Trophoblast cell (in vitro differentiated cells and primary cell): ENCODE measurements at regions not wholly inside any gene's neighbourhood (a gene's known extent, or its start where the extent isn't known, plus 50 kb on each side); places are given as distances from the start of the nearest gene placed in this dataset.
A peak's percentile ranks its signal among the peaks of the same experiment; 100 is the strongest.

ENCODE experiments used
- DNase-seq, 2 donors: peaks; one replicate each; pipeline ENCODE4 v3.0.0-alpha.2; 2016
- H2AFZ ChIP-seq: 2 replicates; pipeline ENCODE4 v1.6.1; 2013; ENCODE audit warnings: low read length, moderate library complexity, mild to moderate bottlenecking; ENCODE audit not compliant: insufficient read depth, poor library complexity
- H2AK5ac ChIP-seq: 2 replicates; pipeline ENCODE4 v1.6.1; 2013; ENCODE audit warnings: mild to moderate bottlenecking, low read length
- H2BK120ac ChIP-seq: 2 replicates; pipeline ENCODE4 v1.6.1; 2013; ENCODE audit warnings: low read length, mild to moderate bottlenecking, moderate library complexity; ENCODE audit not compliant: insufficient read depth, poor library complexity
- H2BK12ac ChIP-seq: 2 replicates; pipeline ENCODE4 v1.6.1; 2013; ENCODE audit warnings: mild to moderate bottlenecking, low read length, moderate library complexity
- H2BK5ac ChIP-seq: 2 replicates; pipeline ENCODE4 v1.6.1; 2013; ENCODE audit warnings: low read length, low read depth, moderate library complexity, mild to moderate bottlenecking; ENCODE audit not compliant: poor library complexity
- H3K14ac ChIP-seq: 2 replicates; pipeline ENCODE4 v1.6.1; 2013; ENCODE audit warnings: mild to moderate bottlenecking, low read length
- H3K18ac ChIP-seq: 2 replicates; pipeline ENCODE4 v1.6.1; 2013; ENCODE audit warnings: mild to moderate bottlenecking, low read length
- H3K23ac ChIP-seq: 2 replicates; pipeline ENCODE4 v1.6.1; 2013; ENCODE audit warnings: low read length
- H3K27ac ChIP-seq: 2 replicates; pipeline ENCODE4 v1.5.1; 2013; ENCODE audit warnings: low read depth, mild to moderate bottlenecking, inconsistent platforms, low read length, moderate library complexity
- H3K27me3 ChIP-seq: 2 replicates; pipeline ENCODE4 v1.6.1; 2013; ENCODE audit warnings: inconsistent platforms, mild to moderate bottlenecking, low read length, moderate library complexity; ENCODE audit not compliant: insufficient read depth
- H3K36me3 ChIP-seq, 2 experiments: 1 replicate in 1 of 2; 2 replicates in 1 of 2; pipeline ENCODE4 v1.6.1; 2013; ENCODE audit warnings: low read length in 2 of 2, mild to moderate bottlenecking in 2 of 2, moderate library complexity in 1 of 2; ENCODE audit not compliant: insufficient read depth in 2 of 2, control insufficient read depth in 1 of 2
- H3K4ac ChIP-seq: 2 replicates; pipeline ENCODE4 v1.6.1; 2013; ENCODE audit warnings: low read depth, mild to moderate bottlenecking, low read length, moderate library complexity
- H3K4me1 ChIP-seq, 2 experiments: 1 replicate in 1 of 2; 2 replicates in 1 of 2; pipeline ENCODE4 v1.6.1; 2013; ENCODE audit warnings: low read length in 2 of 2, mild to moderate bottlenecking in 2 of 2, moderate library complexity in 1 of 2; ENCODE audit not compliant: insufficient read depth in 2 of 2, control insufficient read depth in 1 of 2
- H3K4me2 ChIP-seq: 2 replicates; pipeline ENCODE4 v1.6.1; 2013; ENCODE audit warnings: inconsistent platforms, mild to moderate bottlenecking, low read length, moderate library complexity
- H3K4me3 ChIP-seq: 2 replicates; pipeline ENCODE4 v1.5.1; 2013; ENCODE audit warnings: mild to moderate bottlenecking, low read depth, low read length, inconsistent platforms
- H3K79me1 ChIP-seq: one replicate; pipeline ENCODE4 v1.6.1; 2013; ENCODE audit warnings: low read length
- H3K79me2 ChIP-seq: 2 replicates; pipeline ENCODE4 v1.6.1; 2013; ENCODE audit warnings: low read length, mild to moderate bottlenecking; ENCODE audit not compliant: control insufficient read depth, insufficient read depth, poor library complexity
- H3K9ac ChIP-seq: 2 replicates; pipeline ENCODE4 v1.6.1; 2013; ENCODE audit warnings: mild to moderate bottlenecking, low read length
- H3K9me3 ChIP-seq: 2 replicates; pipeline ENCODE4 v1.6.1; 2013; ENCODE audit warnings: low read depth, mild to moderate bottlenecking, control low read depth, inconsistent platforms, low read length; ENCODE audit not compliant: insufficient read depth
- H4K12ac ChIP-seq: 2 replicates; pipeline ENCODE4 v1.6.1; 2013; ENCODE audit warnings: low read depth, mild to moderate bottlenecking, low read length, moderate library complexity
- H4K8ac ChIP-seq: 2 replicates; pipeline ENCODE4 v1.6.1; 2013; ENCODE audit warnings: low read depth, mild to moderate bottlenecking, low read length, moderate library complexity
- H4K91ac ChIP-seq: one replicate; pipeline ENCODE4 v1.6.1; 2013; ENCODE audit warnings: low read depth, mild to moderate bottlenecking, low read length, moderate library complexity
- WGBS: extraction: QIAGEN DNeasy Blood & Tissue Kit; methylation state at CpG from one replicate; pipeline ENCODE4 v1.1.7; 2013; ENCODE audit warnings: missing lambda C conversion rate; ENCODE audit not compliant: insufficient read length, insufficient coverage; ENCODE audit errors: extremely low coverage; 5-methylcytosine and 5-hydroxymethylcytosine counted together

- H3K4me2 ChIP-seq, result no peak overlapping the region
- DNase-seq, result no peak
- no peak overlapping the region for H3K23ac ChIP-seq
- no peaks in the 10 kb centered on the region for H3K79me2 ChIP-seq
- H2BK120ac ChIP-seq, result peak overlapping the region; percentile 57
- H3K27ac ChIP-seq, result peak overlapping the region; percentile 54
- H3K4me1 ChIP-seq, result peaks cover 8 to 9% of the 10 kb centered on the region in 2 experiments
- no peaks in the 10 kb centered on the region for H3K27me3 ChIP-seq
- peak overlapping the region; percentile 88 for H2BK12ac ChIP-seq
- H3K4ac ChIP-seq, result peak overlapping the region; percentile 23
- H2BK5ac ChIP-seq, result peak overlapping the region; percentile 67
- H3K14ac ChIP-seq, result peak overlapping the region; percentile 29
- H2AK5ac ChIP-seq, result peak overlapping the region; percentile 84
- no peak overlapping the region for H4K12ac ChIP-seq
- H4K91ac ChIP-seq, result peak overlapping the region; percentile 77
- peak overlapping the region; percentile 62 for H3K18ac ChIP-seq
- peaks cover 10% of the 10 kb centered on the region for H3K79me1 ChIP-seq
- H3K4me3 ChIP-seq, result no peak overlapping the region
- peak overlapping the region; percentile 67 for H4K8ac ChIP-seq
- no peak overlapping the region for H2AFZ ChIP-seq
- no peak overlapping the region for H3K9ac ChIP-seq
- H3K9me3 ChIP-seq, result no peaks in the 10 kb centered on the region
- no CpG with 5 or more reads among the region's 2 CpGs for WGBS
- H3K36me3 ChIP-seq, result no peaks in the 10 kb centered on the region
Observed at GRCh38 chr5:74199005-74199404, 441.5 kb downstream of the ENC1 start.

- Histone ChIP-seq H2AK5ac (no peak overlapping the region), H3K79me2 (no peaks in the 10 kb centered on the region), H3K4me2 (no peak overlapping the region), H3K9me3 (no peaks in the 10 kb centered on the region), H3K4me3 (no peak overlapping the region), H2AFZ (no peak overlapping the region), H3K9ac (no peak overlapping the region), H3K36me3 (no peaks in the 10 kb centered on the region), H3K4ac (no peak overlapping the region), H4K91ac (no peak overlapping the region), H2BK12ac (no peak overlapping the region), H3K27ac (no peak overlapping the region), H4K8ac (no peak overlapping the region), H3K14ac (no peak overlapping the region), H2BK5ac (no peak overlapping the region), H3K27me3 (no peaks in the 10 kb centered on the region), H3K4me1 (peaks cover 8 to 9% of the 10 kb centered on the region in 2 experiments), H3K23ac (no peak overlapping the region), H3K18ac (no peak overlapping the region), H2BK120ac (no peak overlapping the region), H3K79me1 (peaks cover 6% of the 10 kb centered on the region), H4K12ac (no peak overlapping the region)
- WGBS, result no CpG with 5 or more reads among the region's 2 CpGs
- DNase-seq, result no peak
Observed at GRCh38 chr5:74198156-74198555, 442.4 kb downstream of the ENC1 start.

- Histone ChIP-seq H4K8ac (no peak overlapping the region), H3K14ac (no peak overlapping the region), H3K23ac (no peak overlapping the region), H2BK120ac (no peak overlapping the region), H2BK12ac (no peak overlapping the region), H3K9me3 (no peaks in the 10 kb centered on the region), H2AK5ac (no peak overlapping the region), H2AFZ (no peak overlapping the region), H3K79me2 (no peaks in the 10 kb centered on the region), H4K91ac (no peak overlapping the region), H3K79me1 (peaks cover 6% of the 10 kb centered on the region), H4K12ac (no peak overlapping the region), H3K4ac (no peak overlapping the region), H3K4me1 (peaks cover 8 to 9% of the 10 kb centered on the region in 2 experiments), H3K27ac (no peak overlapping the region), H3K18ac (no peak overlapping the region), H3K4me3 (no peak overlapping the region), H3K9ac (no peak overlapping the region), H3K4me2 (no peak overlapping the region), H3K36me3 (no peaks in the 10 kb centered on the region), H2BK5ac (no peak overlapping the region), H3K27me3 (no peaks in the 10 kb centered on the region)
- WGBS, result no CpG with 5 or more reads among the region's 2 CpGs
- no peak for DNase-seq
Observed at GRCh38 chr5:74196233-74196632, 444.3 kb downstream of the ENC1 start.

GRCh38 chr5:74194196-74194595 is 446.3 kb downstream of the ENC1 start:
- Histone ChIP-seq H2BK120ac (no peak overlapping the region), H3K23ac (no peak overlapping the region), H3K36me3 (no peaks in the 10 kb centered on the region), H3K4me1 (peaks cover 2% of the 10 kb centered on the region in 2 experiments), H4K8ac (no peak overlapping the region), H4K91ac (no peak overlapping the region), H3K27me3 (no peaks in the 10 kb centered on the region), H3K79me2 (no peaks in the 10 kb centered on the region), H3K14ac (no peak overlapping the region), H3K79me1 (peaks cover 4% of the 10 kb centered on the region), H3K9ac (no peak overlapping the region), H3K18ac (no peak overlapping the region), H2AK5ac (no peak overlapping the region), H3K9me3 (no peaks in the 10 kb centered on the region), H2BK5ac (no peak overlapping the region), H3K4ac (no peak overlapping the region), H3K4me2 (no peak overlapping the region), H4K12ac (no peak overlapping the region), H2BK12ac (no peak overlapping the region), H3K27ac (no peak overlapping the region), H3K4me3 (no peak overlapping the region), H2AFZ (no peak overlapping the region)
- WGBS, result no CpG with 5 or more reads among the region's 4 CpGs
- peak in 1 of 2 donors; percentile 19 for DNase-seq
